SU-DHL-6 (cell line): ENCODE measurements at regions not wholly inside any gene's neighbourhood (a gene's known extent, or its start where the extent isn't known, plus 50 kb on each side); places are given as distances from the start of the nearest gene placed in this dataset.

Source experiments
- H2AFZ ChIP-seq: fragments of 200-600 bp; sonication (generic); 2 replicates; pipeline ENCODE4 v1.6.1; 2014; ENCODE audit warnings: low read depth, mild to moderate bottlenecking, moderate library complexity, mixed read lengths, antibody characterized with exemption, low read length; ENCODE audit not compliant: severe bottlenecking
- H3F3A ChIP-seq: fragments of 200-600 bp; shearing (Covaris generic); 2 replicates; pipeline ENCODE4 v1.6.0; 2016; ENCODE audit warnings: antibody characterized with exemption, mild to moderate bottlenecking; ENCODE audit not compliant: insufficient read depth
- H3K27ac ChIP-seq: fragments of 200-600 bp; sonication (generic); 2 replicates; pipeline ENCODE4 v1.5.1; 2016; ENCODE audit warnings: low read depth, mild to moderate bottlenecking, low read length, moderate library complexity, mixed read lengths
- H3K27me3 ChIP-seq: fragments of 200-600 bp; sonication (generic), shearing (Covaris generic); 2 replicates; pipeline ENCODE4 v1.6.0; 2014; ENCODE audit warnings: mild to moderate bottlenecking, low read length
- H3K36me3 ChIP-seq: fragments of 200-600 bp; sonication (generic); 2 replicates; pipeline ENCODE4 v1.6.1; 2014; ENCODE audit warnings: mild to moderate bottlenecking, low read length, mixed read lengths
- H3K4me2 ChIP-seq: fragments of 300-600, 200-600 bp; shearing (Covaris generic), sonication (generic); 2 replicates; pipeline ENCODE4 v1.6.0; 2014; ENCODE audit warnings: low read length, low read depth, mild to moderate bottlenecking; ENCODE audit not compliant: poor library complexity, severe bottlenecking
- H3K4me3 ChIP-seq: fragments of 200-600 bp; sonication (generic); 2 replicates; pipeline ENCODE4 v1.5.1; 2014; ENCODE audit warnings: antibody characterized with exemption, low read length, mild to moderate bottlenecking, mixed read lengths; ENCODE audit not compliant: insufficient read depth, poor library complexity, severe bottlenecking
- H3K79me2 ChIP-seq: fragments of 200-600 bp; sonication (generic); 2 replicates; pipeline ENCODE4 v1.6.1; 2014; ENCODE audit warnings: mild to moderate bottlenecking, low read length, moderate library complexity; ENCODE audit not compliant: insufficient read depth
- H3K9ac ChIP-seq: fragments of 200-600 bp; sonication (generic); 2 replicates; pipeline ENCODE4 v1.7.0; 2014; ENCODE audit warnings: mild to moderate bottlenecking, low read length
- H3K9me2 ChIP-seq: fragments of 200-600 bp; sonication (generic); replicated peaks from 2 replicates; pipeline ENCODE4 v1.6.1; 2014; ENCODE audit warnings: low read length; ENCODE audit not compliant: insufficient read depth
- H3K9me3 ChIP-seq: fragments of 200-600 bp; sonication (generic); 2 replicates; pipeline ENCODE4 v1.6.1; 2014; ENCODE audit warnings: low read length, mixed read lengths; ENCODE audit not compliant: insufficient read depth
- H4K20me1 ChIP-seq: fragments of 200-600 bp; sonication (generic); 2 replicates; pipeline ENCODE4 v1.6.1; 2014; ENCODE audit warnings: low read depth, mild to moderate bottlenecking, antibody characterized with exemption, low read length, moderate library complexity, mixed read lengths
- CTCF ChIP-seq: fragments of 200-600 bp; sonication (generic); IDR thresholded peaks from one replicate; pipeline ENCODE4 v1.5.1; 2017; ENCODE audit warnings: antibody characterized with exemption, mild to moderate bottlenecking, low read length, moderate library complexity; ENCODE audit not compliant: insufficient read depth, poor library complexity, severe bottlenecking
- EZH2phosphoT487 ChIP-seq: fragments of 200-600 bp; sonication (generic), shearing (Covaris generic); conservative IDR thresholded peaks from 2 replicates; pipeline ENCODE4 v1.6.1; 2018; ENCODE audit warnings: mild to moderate bottlenecking, antibody characterized with exemption, low read length, moderate library complexity, mixed read lengths

- TF ChIP-seq CTCF (no peak), EZH2phosphoT487 (no peak)
- no peak overlapping the region for H3K27ac ChIP-seq
- H3K9ac ChIP-seq: no peak overlapping the region
Observed at GRCh38 chr4:159608436-159608835, 505.6 kb downstream of the RAPGEF2 start.

GRCh38 chr4:159632031-159632430, 529.2 kb downstream of the RAPGEF2 start:
- H3K79me2 ChIP-seq: no peaks in the 10 kb centered on the region
- no peaks in the 10 kb centered on the region for H3K36me3 ChIP-seq
- H3K9me2 ChIP-seq: no peaks in the 10 kb centered on the region
- no peaks in the 10 kb centered on the region for H3K27me3 ChIP-seq
- H2AFZ ChIP-seq: no peak overlapping the region
- H3K4me2 ChIP-seq: no peak overlapping the region
- TF ChIP-seq CTCF (no peak), EZH2phosphoT487 (no peak)
- H4K20me1 ChIP-seq: no peaks in the 10 kb centered on the region
- no peak overlapping the region for H3K27ac ChIP-seq
- H3F3A ChIP-seq: no peaks in the 10 kb centered on the region
- H3K9me3 ChIP-seq: no peaks in the 10 kb centered on the region
- H3K4me3 ChIP-seq: no peak overlapping the region
- no peak overlapping the region for H3K9ac ChIP-seq

More at GRCh38 chr4:159608436-159608835, 505.6 kb downstream of the RAPGEF2 start:
- Histone ChIP-seq H3K4me2 (no peak overlapping the region), H2AFZ (no peak overlapping the region), H3K79me2 (no peaks in the 10 kb centered on the region), H3K4me3 (no peak overlapping the region), H3F3A (no peaks in the 10 kb centered on the region), H3K9me2 (no peaks in the 10 kb centered on the region), H3K27me3 (no peaks in the 10 kb centered on the region), H4K20me1 (no peaks in the 10 kb centered on the region), H3K36me3 (no peaks in the 10 kb centered on the region), H3K9me3 (no peaks in the 10 kb centered on the region)

- Histone ChIP-seq H4K20me1 (no peaks in the 10 kb centered on the region), H3K9me2 (no peaks in the 10 kb centered on the region), H3K9ac (no peak overlapping the region), H3K36me3 (no peaks in the 10 kb centered on the region), H2AFZ (no peak overlapping the region), H3K9me3 (no peaks in the 10 kb centered on the region), H3K4me2 (no peak overlapping the region), H3K27ac (no peak overlapping the region), H3K4me3 (no peak overlapping the region), H3K27me3 (no peaks in the 10 kb centered on the region), H3F3A (no peaks in the 10 kb centered on the region), H3K79me2 (no peaks in the 10 kb centered on the region)
- TF ChIP-seq EZH2phosphoT487 (no peak), CTCF (no peak)
Observed at GRCh38 chr4:159639671-159640323, 536.9 kb downstream of the RAPGEF2 start.
